Glomerular visceral epithelial cell (primary cell): ENCODE measurements at regions not wholly inside any gene's neighbourhood (a gene's known extent, or its start where the extent isn't known, plus 50 kb on each side); places are given as distances from the start of the nearest gene placed in this dataset.
"Not testable (repeated sequence)": the region's sequence is repeated elsewhere in the genome, so short reads cannot be mapped to it uniquely, and the experiment has no call there.

Experiments
- DNase-seq: peaks from one replicate; pipeline ENCODE4 v3.0.0-alpha.2; 2016; ENCODE audit errors: extremely low spot score

GRCh38 chr2:160730296-160730995, 236.8 kb upstream of the RBMS1 start:
- no peak for DNase-seq

- no peak for DNase-seq
Observed at GRCh38 chr2:160731415-160731814, 237.8 kb upstream of the RBMS1 start.

GRCh38 chr2:160731856-160732255, 238.2 kb upstream of the RBMS1 start:
- no peak for DNase-seq

- DNase-seq, result no peak
Observed at GRCh38 chr2:160735696-160736095, 242.1 kb upstream of the RBMS1 start.

GRCh38 chr2:160736148-160737028, 242.8 kb upstream of the RBMS1 start:
- DNase-seq, result peak; percentile 18

- no peak for DNase-seq
Observed at GRCh38 chr2:160737247-160737646, 243.6 kb upstream of the RBMS1 start.

- no peak for DNase-seq
Observed at GRCh38 chr2:160741271-160741670, 247.7 kb upstream of the RBMS1 start.

GRCh38 chr2:160741815-160742214, 248.2 kb upstream of the RBMS1 start:
- DNase-seq, result no peak

GRCh38 chr2:160742667-160743066, 249.1 kb upstream of the RBMS1 start:
- no peak for DNase-seq

GRCh38 chr2:160747501-160748170, 254.0 kb upstream of the RBMS1 start:
- peak; percentile 37 for DNase-seq

- DNase-seq, result no peak
Observed at GRCh38 chr2:160751021-160751420, 257.4 kb upstream of the RBMS1 start.

- peak; percentile 57 for DNase-seq
Observed at GRCh38 chr2:160752475-160753330, 259.1 kb upstream of the RBMS1 start.

GRCh38 chr2:160753331-160753654, 259.7 kb upstream of the RBMS1 start:
- no peak for DNase-seq

- DNase-seq, result no peak
Observed at GRCh38 chr2:160753960-160754359, 260.4 kb upstream of the RBMS1 start.

GRCh38 chr2:160756481-160756880, 262.9 kb upstream of the RBMS1 start:
- DNase-seq, result no peak

GRCh38 chr2:160762493-160763128, 269.0 kb upstream of the RBMS1 start:
- not testable (repeated sequence) for DNase-seq

GRCh38 chr2:160783474-160783873, 289.9 kb upstream of the RBMS1 start:
- no peak for DNase-seq

- DNase-seq, result no peak
Observed at GRCh38 chr2:160784034-160784433, 290.4 kb upstream of the RBMS1 start.

- DNase-seq, result no peak
Observed at GRCh38 chr2:160790738-160791137, 297.1 kb upstream of the RBMS1 start.

- DNase-seq, result no peak
Observed at GRCh38 chr2:160791884-160792283, 298.3 kb upstream of the RBMS1 start.

- no peak for DNase-seq
Observed at GRCh38 chr2:160792837-160793236, 299.2 kb upstream of the RBMS1 start.
